SU-DHL-6 (cell line): ENCODE measurements at regions not wholly inside any gene's neighbourhood (a gene's known extent, or its start where the extent isn't known, plus 50 kb on each side); places are given as distances from the start of the nearest gene placed in this dataset.

Experiments
- H2AFZ ChIP-seq: fragments of 200-600 bp; sonication (generic); 2 replicates; pipeline ENCODE4 v1.6.1; 2014; ENCODE audit warnings: low read depth, mild to moderate bottlenecking, moderate library complexity, mixed read lengths, antibody characterized with exemption, low read length; ENCODE audit not compliant: severe bottlenecking
- H3F3A ChIP-seq: fragments of 200-600 bp; shearing (Covaris generic); 2 replicates; pipeline ENCODE4 v1.6.0; 2016; ENCODE audit warnings: antibody characterized with exemption, mild to moderate bottlenecking; ENCODE audit not compliant: insufficient read depth
- H3K27ac ChIP-seq: fragments of 200-600 bp; sonication (generic); 2 replicates; pipeline ENCODE4 v1.5.1; 2016; ENCODE audit warnings: low read depth, mild to moderate bottlenecking, low read length, moderate library complexity, mixed read lengths
- H3K27me3 ChIP-seq: fragments of 200-600 bp; sonication (generic), shearing (Covaris generic); 2 replicates; pipeline ENCODE4 v1.6.0; 2014; ENCODE audit warnings: mild to moderate bottlenecking, low read length
- H3K36me3 ChIP-seq: fragments of 200-600 bp; sonication (generic); 2 replicates; pipeline ENCODE4 v1.6.1; 2014; ENCODE audit warnings: mild to moderate bottlenecking, low read length, mixed read lengths
- H3K4me2 ChIP-seq: fragments of 300-600, 200-600 bp; shearing (Covaris generic), sonication (generic); 2 replicates; pipeline ENCODE4 v1.6.0; 2014; ENCODE audit warnings: low read length, low read depth, mild to moderate bottlenecking; ENCODE audit not compliant: poor library complexity, severe bottlenecking
- H3K4me3 ChIP-seq: fragments of 200-600 bp; sonication (generic); 2 replicates; pipeline ENCODE4 v1.5.1; 2014; ENCODE audit warnings: antibody characterized with exemption, low read length, mild to moderate bottlenecking, mixed read lengths; ENCODE audit not compliant: insufficient read depth, poor library complexity, severe bottlenecking
- H3K79me2 ChIP-seq: fragments of 200-600 bp; sonication (generic); 2 replicates; pipeline ENCODE4 v1.6.1; 2014; ENCODE audit warnings: mild to moderate bottlenecking, low read length, moderate library complexity; ENCODE audit not compliant: insufficient read depth
- H3K9ac ChIP-seq: fragments of 200-600 bp; sonication (generic); 2 replicates; pipeline ENCODE4 v1.7.0; 2014; ENCODE audit warnings: mild to moderate bottlenecking, low read length
- H3K9me2 ChIP-seq: fragments of 200-600 bp; sonication (generic); replicated peaks from 2 replicates; pipeline ENCODE4 v1.6.1; 2014; ENCODE audit warnings: low read length; ENCODE audit not compliant: insufficient read depth
- H3K9me3 ChIP-seq: fragments of 200-600 bp; sonication (generic); 2 replicates; pipeline ENCODE4 v1.6.1; 2014; ENCODE audit warnings: low read length, mixed read lengths; ENCODE audit not compliant: insufficient read depth
- H4K20me1 ChIP-seq: fragments of 200-600 bp; sonication (generic); 2 replicates; pipeline ENCODE4 v1.6.1; 2014; ENCODE audit warnings: low read depth, mild to moderate bottlenecking, antibody characterized with exemption, low read length, moderate library complexity, mixed read lengths
- EZH2phosphoT487 ChIP-seq: fragments of 200-600 bp; sonication (generic), shearing (Covaris generic); conservative IDR thresholded peaks from 2 replicates; pipeline ENCODE4 v1.6.1; 2018; ENCODE audit warnings: mild to moderate bottlenecking, antibody characterized with exemption, low read length, moderate library complexity, mixed read lengths
- TF ChIP-seq, protein P1 (sequence below): fragments of 200-600 bp; sonication (generic); IDR thresholded peaks from one replicate; pipeline ENCODE4 v1.5.1; 2017; ENCODE audit warnings: antibody characterized with exemption, mild to moderate bottlenecking, low read length, moderate library complexity; ENCODE audit not compliant: insufficient read depth, poor library complexity, severe bottlenecking

DNA sequence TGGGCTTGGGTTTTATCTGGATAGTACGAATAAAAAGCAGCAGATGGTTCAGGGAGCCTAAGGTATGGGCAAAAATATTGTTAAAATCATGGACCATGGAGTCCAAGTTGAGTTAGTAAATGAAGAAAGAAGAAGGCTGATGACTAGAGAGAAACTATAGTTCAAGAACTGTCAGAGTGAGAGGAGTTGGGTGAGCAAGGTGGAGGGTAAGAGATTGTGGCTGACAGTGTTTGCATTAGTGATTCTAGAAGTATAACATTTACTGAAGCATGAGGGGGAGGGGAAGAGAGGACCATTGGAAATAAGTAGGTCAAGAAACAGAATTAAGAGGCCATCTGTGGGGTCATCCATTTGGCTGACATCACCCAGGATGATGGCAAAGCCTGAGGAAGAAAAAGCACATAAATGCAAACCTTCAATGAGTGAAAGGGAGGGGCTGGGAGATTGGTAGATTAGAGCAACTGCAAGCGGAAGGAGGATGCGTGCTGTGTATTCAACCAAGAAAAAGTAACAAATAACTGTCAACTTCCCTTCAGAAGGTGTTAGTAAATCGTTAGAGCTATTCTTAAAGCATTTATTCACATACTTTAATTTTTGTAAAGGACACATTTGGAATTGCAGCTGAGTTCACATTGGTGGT lies 392.8 kb downstream of the TSN start:
- H3K27me3 ChIP-seq = no peaks in the 10 kb centered on the region
- H3K36me3 ChIP-seq = no peaks in the 10 kb centered on the region
- no peaks in the 10 kb centered on the region for H3K9me2 ChIP-seq
- H3K4me3 ChIP-seq = no peak overlapping the region
- no peak overlapping the region for H3K4me2 ChIP-seq
- H3K79me2 ChIP-seq = no peaks in the 10 kb centered on the region
- H3K9ac ChIP-seq = no peak overlapping the region
- H3F3A ChIP-seq = no peaks in the 10 kb centered on the region
- H3K9me3 ChIP-seq = no peaks in the 10 kb centered on the region
- H2AFZ ChIP-seq = no peak overlapping the region
- no peak for TF ChIP-seq EZH2phosphoT487
- TF ChIP-seq, protein P1, sequence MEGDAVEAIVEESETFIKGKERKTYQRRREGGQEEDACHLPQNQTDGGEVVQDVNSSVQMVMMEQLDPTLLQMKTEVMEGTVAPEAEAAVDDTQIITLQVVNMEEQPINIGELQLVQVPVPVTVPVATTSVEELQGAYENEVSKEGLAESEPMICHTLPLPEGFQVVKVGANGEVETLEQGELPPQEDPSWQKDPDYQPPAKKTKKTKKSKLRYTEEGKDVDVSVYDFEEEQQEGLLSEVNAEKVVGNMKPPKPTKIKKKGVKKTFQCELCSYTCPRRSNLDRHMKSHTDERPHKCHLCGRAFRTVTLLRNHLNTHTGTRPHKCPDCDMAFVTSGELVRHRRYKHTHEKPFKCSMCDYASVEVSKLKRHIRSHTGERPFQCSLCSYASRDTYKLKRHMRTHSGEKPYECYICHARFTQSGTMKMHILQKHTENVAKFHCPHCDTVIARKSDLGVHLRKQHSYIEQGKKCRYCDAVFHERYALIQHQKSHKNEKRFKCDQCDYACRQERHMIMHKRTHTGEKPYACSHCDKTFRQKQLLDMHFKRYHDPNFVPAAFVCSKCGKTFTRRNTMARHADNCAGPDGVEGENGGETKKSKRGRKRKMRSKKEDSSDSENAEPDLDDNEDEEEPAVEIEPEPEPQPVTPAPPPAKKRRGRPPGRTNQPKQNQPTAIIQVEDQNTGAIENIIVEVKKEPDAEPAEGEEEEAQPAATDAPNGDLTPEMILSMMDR = no peak
- no peak overlapping the region for H3K27ac ChIP-seq
- H4K20me1 ChIP-seq = no peaks in the 10 kb centered on the region

DNA sequence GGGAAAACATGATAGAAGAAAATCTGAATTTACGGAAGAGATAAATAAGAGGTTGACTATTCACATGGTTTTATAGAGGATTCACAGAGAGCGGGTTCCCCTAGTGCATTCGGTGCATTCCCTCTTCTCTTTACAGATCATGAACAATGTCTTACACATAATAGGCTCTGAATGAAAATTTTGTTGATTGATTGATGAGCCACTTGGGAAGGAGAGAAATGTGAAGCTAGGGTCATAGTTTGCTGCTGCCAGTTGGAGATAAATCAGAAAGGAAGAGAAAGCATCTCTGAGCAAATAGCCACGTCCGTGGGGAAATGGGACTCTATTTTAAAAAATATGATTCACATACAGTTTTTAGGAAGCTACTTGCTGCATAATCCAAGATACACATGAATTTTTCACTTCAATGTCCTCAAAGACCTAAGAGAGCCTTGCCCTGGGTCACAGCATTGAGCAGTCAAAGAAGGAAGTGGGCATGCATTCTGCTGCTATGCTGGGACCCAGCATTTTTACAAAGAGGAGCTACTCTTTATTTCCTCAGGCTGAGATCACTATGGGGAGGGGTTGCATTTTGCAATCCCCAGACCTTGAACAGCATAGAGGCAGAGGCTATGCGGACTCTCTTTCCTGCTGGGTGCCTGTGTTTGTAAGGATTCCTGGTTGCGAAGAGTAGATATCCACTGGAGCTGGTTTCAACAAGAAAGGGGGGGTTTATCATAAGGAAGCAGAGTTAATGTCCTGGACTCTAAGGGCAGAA lies 395.3 kb downstream of the TSN start:
- Histone ChIP-seq H3K27me3 (no peaks in the 10 kb centered on the region), H3K9me3 (no peaks in the 10 kb centered on the region), H3K79me2 (no peaks in the 10 kb centered on the region), H2AFZ (no peak overlapping the region), H3K36me3 (no peaks in the 10 kb centered on the region), H3F3A (no peaks in the 10 kb centered on the region), H3K27ac (no peak overlapping the region), H4K20me1 (no peaks in the 10 kb centered on the region), H3K4me3 (no peak overlapping the region), H3K9me2 (no peaks in the 10 kb centered on the region), H3K9ac (no peak overlapping the region), H3K4me2 (no peak overlapping the region)
- TF ChIP-seq EZH2phosphoT487 = no peak
- TF ChIP-seq, protein P1 = no peak

DNA sequence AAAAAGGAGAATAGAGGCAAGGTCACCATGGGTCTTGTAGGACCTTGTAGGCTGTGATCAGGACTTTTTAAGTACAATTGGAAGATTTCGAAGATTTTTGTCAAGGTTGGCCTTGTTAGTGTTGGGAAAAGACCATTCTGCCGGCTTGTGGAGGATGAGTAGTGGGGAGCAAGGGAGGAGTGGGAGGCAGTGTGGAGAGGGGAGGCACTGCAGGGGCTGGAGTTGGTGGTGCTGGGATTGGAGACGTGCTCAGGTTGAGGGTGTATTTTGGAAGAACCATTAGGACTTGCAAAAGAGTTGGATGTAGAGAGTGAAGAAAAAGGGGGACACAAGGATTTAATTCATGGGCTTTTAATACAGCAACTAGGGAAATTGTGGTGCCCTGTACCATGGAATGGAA lies 397.1 kb downstream of the TSN start:
- H3K27me3 ChIP-seq = no peaks in the 10 kb centered on the region
- no peaks in the 10 kb centered on the region for H3K9me3 ChIP-seq
- no peaks in the 10 kb centered on the region for H3F3A ChIP-seq

More for the DNA sequence above, 397.1 kb downstream of the TSN start:
- H3K4me2 ChIP-seq = no peak overlapping the region
- H4K20me1 ChIP-seq = no peaks in the 10 kb centered on the region
- H3K9ac ChIP-seq = no peak overlapping the region
- no peak overlapping the region for H3K27ac ChIP-seq
- H3K4me3 ChIP-seq = no peak overlapping the region
- no peaks in the 10 kb centered on the region for H3K9me2 ChIP-seq
- no peak for TF ChIP-seq EZH2phosphoT487
- TF ChIP-seq, protein P1 = no peak
- no peaks in the 10 kb centered on the region for H3K79me2 ChIP-seq
- no peaks in the 10 kb centered on the region for H3K36me3 ChIP-seq
- no peak overlapping the region for H2AFZ ChIP-seq
